ENCODE measurements at regions not wholly inside any gene's neighbourhood (a gene's known extent, or its start where the extent isn't known, plus 50 kb on each side); places are given as distances from the start of the nearest gene placed in this dataset.

DNA sequence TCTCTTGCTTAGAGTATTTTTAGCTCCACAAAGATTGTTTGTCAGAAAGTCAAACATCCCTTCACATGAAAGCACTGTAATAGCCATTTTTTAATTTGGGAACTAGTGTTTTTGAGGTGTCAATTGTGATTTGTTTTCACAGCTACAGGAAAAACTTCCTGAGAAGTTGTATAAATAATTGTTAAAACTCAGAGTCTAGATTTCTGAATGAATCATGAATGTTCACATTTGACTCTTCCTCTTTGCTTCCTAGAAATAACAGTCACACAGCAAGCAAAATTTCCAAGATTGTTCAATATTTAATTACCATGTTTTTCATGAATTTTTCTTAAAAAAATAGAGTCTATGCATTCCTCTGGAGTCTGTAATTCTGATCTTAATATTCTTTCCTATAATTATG is 156.9 kb upstream of the SLC7A11 start:
- H3K4me3 ChIP-seq (ENCODE audit: low read depth, poor library complexity, severe bottlenecking): no peak overlapping the region
- TF ChIP-seq POLR2A (IDR thresholded peaks at IDR 0.05): no peak
- TF ChIP-seq, protein P1, sequence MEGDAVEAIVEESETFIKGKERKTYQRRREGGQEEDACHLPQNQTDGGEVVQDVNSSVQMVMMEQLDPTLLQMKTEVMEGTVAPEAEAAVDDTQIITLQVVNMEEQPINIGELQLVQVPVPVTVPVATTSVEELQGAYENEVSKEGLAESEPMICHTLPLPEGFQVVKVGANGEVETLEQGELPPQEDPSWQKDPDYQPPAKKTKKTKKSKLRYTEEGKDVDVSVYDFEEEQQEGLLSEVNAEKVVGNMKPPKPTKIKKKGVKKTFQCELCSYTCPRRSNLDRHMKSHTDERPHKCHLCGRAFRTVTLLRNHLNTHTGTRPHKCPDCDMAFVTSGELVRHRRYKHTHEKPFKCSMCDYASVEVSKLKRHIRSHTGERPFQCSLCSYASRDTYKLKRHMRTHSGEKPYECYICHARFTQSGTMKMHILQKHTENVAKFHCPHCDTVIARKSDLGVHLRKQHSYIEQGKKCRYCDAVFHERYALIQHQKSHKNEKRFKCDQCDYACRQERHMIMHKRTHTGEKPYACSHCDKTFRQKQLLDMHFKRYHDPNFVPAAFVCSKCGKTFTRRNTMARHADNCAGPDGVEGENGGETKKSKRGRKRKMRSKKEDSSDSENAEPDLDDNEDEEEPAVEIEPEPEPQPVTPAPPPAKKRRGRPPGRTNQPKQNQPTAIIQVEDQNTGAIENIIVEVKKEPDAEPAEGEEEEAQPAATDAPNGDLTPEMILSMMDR (IDR thresholded peaks at IDR 0.05): no peak
- intact Hi-C loops (cut with DNase I; ENCODE audit: low total_unique reads): no loop called here
- DNase-seq (ENCODE audit: low spot score in 2 of 2): no peak

DNA sequence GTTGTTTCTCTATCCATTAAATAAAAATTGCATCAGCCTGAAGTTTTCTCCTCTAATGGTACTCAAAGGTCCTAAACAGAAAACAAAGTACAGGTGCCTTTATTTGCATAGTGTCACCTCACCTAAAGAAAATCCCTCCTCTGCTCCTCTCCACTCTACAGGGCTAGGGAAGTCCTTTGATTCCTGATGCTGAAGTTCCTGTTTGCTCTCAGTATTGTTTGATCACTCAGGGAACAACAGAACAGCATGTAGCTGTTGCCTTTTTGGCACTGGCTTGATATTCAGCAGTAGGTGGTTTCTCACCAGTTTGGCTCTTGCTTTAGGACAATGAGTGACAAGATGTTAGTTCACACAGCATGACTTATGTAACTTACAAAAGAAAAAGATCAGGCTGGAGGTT is 156.2 kb upstream of the SLC7A11 start:
- intact Hi-C loops (cut with DNase I; ENCODE audit: low total_unique reads): no loop called here
- DNase-seq (ENCODE audit: low spot score in 2 of 2): no peak
- no peak overlapping the region for H3K4me3 ChIP-seq (ENCODE audit: low read depth, poor library complexity, severe bottlenecking)
- TF ChIP-seq, protein P1 (IDR thresholded peaks at IDR 0.05): no peak
- TF ChIP-seq POLR2A (IDR thresholded peaks at IDR 0.05): no peak

DNA sequence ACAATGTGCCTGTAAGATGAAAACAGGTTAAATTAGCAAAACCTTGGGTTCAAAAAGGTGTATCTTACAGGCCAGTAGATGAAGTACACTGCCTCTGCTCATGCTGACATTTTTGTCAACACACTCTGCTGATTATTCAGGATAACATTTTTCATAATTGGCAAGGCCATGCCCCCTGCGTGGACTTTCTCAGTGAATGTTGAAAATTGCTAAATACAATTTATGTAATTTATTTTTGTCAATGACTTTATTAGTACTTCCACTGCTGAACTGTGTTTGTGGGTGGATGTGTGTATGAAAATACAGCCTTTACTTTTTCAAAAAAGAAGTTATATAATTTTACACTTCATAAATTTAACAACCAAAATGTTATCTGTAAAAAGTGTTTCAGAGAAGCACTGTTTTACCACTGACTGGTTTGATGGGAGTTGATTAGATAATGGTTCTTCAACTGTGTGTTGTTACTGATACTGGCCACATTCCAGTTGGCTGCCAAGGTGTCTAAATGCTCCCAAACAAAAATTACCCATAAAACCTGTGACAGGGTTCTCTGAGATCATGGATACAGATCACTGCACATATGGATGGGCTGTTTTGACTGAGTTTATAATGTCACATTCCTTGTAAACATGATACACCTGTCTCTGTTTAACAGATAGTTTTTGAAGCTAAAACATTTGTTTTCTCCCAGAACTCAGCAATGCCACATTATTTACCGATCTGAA is 151.9 kb upstream of the SLC7A11 start:
- TF ChIP-seq, protein P1 (IDR thresholded peaks at IDR 0.05): no peak
- no peak for TF ChIP-seq POLR2A (IDR thresholded peaks at IDR 0.05)
- intact Hi-C loops (cut with DNase I; ENCODE audit: low total_unique reads): no loop called here
- no peak for DNase-seq (ENCODE audit: low spot score in 2 of 2)
- WGBS, 2 donors: 62 to 77% methylated on average over 2 of the region's 2 CpGs
- no peak overlapping the region for H3K4me3 ChIP-seq (ENCODE audit: low read depth, poor library complexity, severe bottlenecking)

DNA sequence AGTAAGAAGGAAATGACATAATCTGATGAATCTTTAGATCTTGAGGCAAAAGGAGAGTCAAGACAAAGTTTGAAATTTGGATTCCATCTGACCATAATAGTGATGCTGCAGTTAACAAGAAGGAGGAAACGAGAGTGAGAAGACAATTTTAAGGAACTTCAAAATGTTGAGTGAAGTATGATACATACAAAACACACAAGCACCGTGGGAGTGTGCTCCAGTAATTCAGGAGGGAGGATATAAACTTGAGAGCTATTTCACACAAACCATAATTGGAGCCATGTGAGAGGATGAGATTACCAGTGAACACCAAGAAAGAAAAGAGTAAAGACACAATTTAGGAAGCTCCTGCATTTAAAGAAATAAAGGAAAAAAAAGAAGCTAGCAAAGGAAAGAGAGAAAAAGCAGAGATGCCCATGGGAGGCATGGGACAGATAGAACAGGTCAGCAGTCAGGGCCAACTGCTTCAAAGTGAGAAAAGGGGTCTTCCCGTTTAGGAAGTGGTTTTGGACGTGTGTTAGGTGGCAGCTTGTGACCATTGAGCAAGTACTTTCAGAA is 150.7 kb upstream of the SLC7A11 start:
- TF ChIP-seq POLR2A (IDR thresholded peaks at IDR 0.05): no peak
- TF ChIP-seq, protein P1 (IDR thresholded peaks at IDR 0.05): no peak
- WGBS, 2 donors: 67 to 69% methylated on average over 4 of the region's 4 CpGs
- intact Hi-C loops (cut with DNase I; ENCODE audit: low total_unique reads): no loop called here
- no peak for DNase-seq (ENCODE audit: low spot score in 2 of 2)
- H3K4me3 ChIP-seq (ENCODE audit: low read depth, poor library complexity, severe bottlenecking): no peak overlapping the region

DNA sequence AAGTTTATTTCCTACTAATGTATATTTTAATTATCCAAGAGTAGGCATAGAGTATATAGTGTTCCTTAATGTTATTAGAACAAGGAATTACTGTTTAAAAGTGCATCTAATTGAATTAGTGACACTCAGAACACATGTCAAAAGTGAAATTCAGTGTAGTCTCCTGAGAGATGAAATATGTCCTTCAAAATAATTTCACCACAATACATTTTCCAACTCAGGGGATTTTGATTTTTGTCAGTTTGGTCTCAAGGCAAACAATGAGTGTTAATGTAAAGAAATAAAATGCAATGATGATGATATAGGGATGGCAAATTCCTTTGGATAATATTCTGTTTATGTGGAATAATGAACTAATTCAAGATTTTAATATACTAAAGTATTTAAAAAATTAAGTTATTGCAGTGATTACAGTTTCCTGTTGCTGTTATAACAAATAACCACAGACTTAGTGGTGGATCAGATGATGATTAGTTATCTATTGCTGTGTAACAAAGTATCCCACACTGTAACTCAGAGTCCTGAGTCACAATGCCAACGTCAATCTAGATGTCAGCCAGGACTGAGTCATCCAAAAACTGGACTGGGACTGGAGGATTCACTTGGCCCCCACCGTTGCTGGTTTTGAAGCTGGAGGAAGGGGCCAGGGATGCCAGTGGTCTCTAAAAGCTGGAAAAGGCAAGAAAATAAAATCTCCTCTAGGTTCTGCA is 148.0 kb upstream of the SLC7A11 start:
- no peak overlapping the region for H3K4me3 ChIP-seq (ENCODE audit: low read depth, poor library complexity, severe bottlenecking)
- no peak for TF ChIP-seq POLR2A (IDR thresholded peaks at IDR 0.05)
- TF ChIP-seq, protein P1 (IDR thresholded peaks at IDR 0.05): no peak
- intact Hi-C loops (cut with DNase I; ENCODE audit: low total_unique reads): no loop called here
- DNase-seq (ENCODE audit: low spot score in 2 of 2): no peak
- WGBS, 2 donors: 44 to 57% methylated on average over 2 of the region's 2 CpGs

Data from lower leg skin (tissue), 4 donors.